Astrocyte (in vitro differentiated cells and primary cell): ENCODE measurements at regions not wholly inside any gene's neighbourhood (a gene's known extent, or its start where the extent isn't known, plus 50 kb on each side); places are given as distances from the start of the nearest gene placed in this dataset.
"Not testable (repeated sequence)": the region's sequence is repeated elsewhere in the genome, so short reads cannot be mapped to it uniquely, and the experiment has no call there.

ENCODE experiments used
- DNase-seq: peaks from one replicate; pipeline ENCODE4 v3.0.0-alpha.2; 2010; ENCODE audit warnings: low read depth
- FAIRE-seq: peaks from 2 replicates; lab custom pipeline; 2011; peaks lifted over from hg19 to GRCh38; lab: Jason Lieb, UNC
- H2AFZ ChIP-seq: 2 replicates; pipeline ENCODE4 v1.6.0; 2012; ENCODE audit warnings: low read depth, low read length, inconsistent platforms
- H3K27ac ChIP-seq: 2 replicates; pipeline ENCODE4 v1.5.1; 2011; ENCODE audit warnings: low read depth, low read length, inconsistent platforms
- H3K27me3 ChIP-seq: 2 replicates; pipeline ENCODE4 v1.6.0; 2011; ENCODE audit warnings: low read length, inconsistent platforms; ENCODE audit not compliant: insufficient read depth
- H3K36me3 ChIP-seq: 2 replicates; pipeline ENCODE4 v1.5.1; 2011; ENCODE audit warnings: low read length, inconsistent platforms; ENCODE audit not compliant: insufficient read depth
- H3K4me1 ChIP-seq: 2 replicates; pipeline ENCODE4 v1.5.1; 2011; ENCODE audit warnings: low read length, inconsistent platforms; ENCODE audit not compliant: insufficient read depth
- H3K4me2 ChIP-seq: 2 replicates; pipeline ENCODE4 v1.6.0; 2012; ENCODE audit warnings: low read length, inconsistent platforms
- H3K4me3 ChIP-seq: 2 replicates; pipeline ENCODE4 v1.5.1; 2011; ENCODE audit warnings: low read depth, mild to moderate bottlenecking, low read length, inconsistent platforms; ENCODE audit not compliant: insufficient read depth
- H3K79me2 ChIP-seq: 2 replicates; pipeline ENCODE4 v1.6.0; 2012; ENCODE audit warnings: mild to moderate bottlenecking, low read length, inconsistent platforms; ENCODE audit not compliant: insufficient read depth
- H3K9ac ChIP-seq: 2 replicates; pipeline ENCODE4 v1.6.0; 2012; ENCODE audit warnings: mild to moderate bottlenecking, low read length, inconsistent platforms
- H3K9me3 ChIP-seq: 2 replicates; pipeline ENCODE4 v1.5.1; 2012; ENCODE audit warnings: low read depth, mild to moderate bottlenecking, low read length, inconsistent platforms; ENCODE audit not compliant: insufficient read depth
- H4K20me1 ChIP-seq: 2 replicates; pipeline ENCODE4 v1.6.0; 2012; ENCODE audit warnings: low read length, inconsistent platforms; ENCODE audit not compliant: insufficient read depth
- H3K27ac Mint-ChIP-seq: one replicate; pipeline ENCODE4 v1.8.0; 2021; ENCODE audit warnings: mild to moderate bottlenecking, mixed read lengths; ENCODE audit not compliant: unreplicated experiment
- H3K27me3 Mint-ChIP-seq: one replicate; pipeline ENCODE4 v1.8.0; 2021; ENCODE audit warnings: low read depth, mixed read lengths; ENCODE audit not compliant: unreplicated experiment
- H3K36me3 Mint-ChIP-seq: one replicate; pipeline ENCODE4 v1.8.0; 2021; ENCODE audit warnings: low read depth, mixed read lengths; ENCODE audit not compliant: unreplicated experiment
- H3K4me1 Mint-ChIP-seq: one replicate; pipeline ENCODE4 v1.8.0; 2021; ENCODE audit warnings: low read depth, mixed read lengths; ENCODE audit not compliant: unreplicated experiment
- H3K4me3 Mint-ChIP-seq: one replicate; pipeline ENCODE4 v1.8.0; 2021; ENCODE audit warnings: mild to moderate bottlenecking, moderate library complexity, mixed read lengths; ENCODE audit not compliant: unreplicated experiment
- H3K9me3 Mint-ChIP-seq: one replicate; pipeline ENCODE4 v1.8.0; 2021; ENCODE audit warnings: mild to moderate bottlenecking, mixed read lengths; ENCODE audit not compliant: unreplicated experiment
- EZH2 ChIP-seq: IDR thresholded peaks from 2 replicates; pipeline ENCODE4 v1.6.1; 2012; ENCODE audit warnings: mild to moderate bottlenecking, low read length, inconsistent platforms; ENCODE audit not compliant: insufficient read depth
- TF ChIP-seq, protein P1 (sequence below): IDR thresholded peaks from 2 replicates; pipeline ENCODE4 v1.5.1; 2011; ENCODE audit warnings: low read depth, mild to moderate bottlenecking, inconsistent platforms, low read length, moderate library complexity; ENCODE audit not compliant: insufficient read depth

DNA sequence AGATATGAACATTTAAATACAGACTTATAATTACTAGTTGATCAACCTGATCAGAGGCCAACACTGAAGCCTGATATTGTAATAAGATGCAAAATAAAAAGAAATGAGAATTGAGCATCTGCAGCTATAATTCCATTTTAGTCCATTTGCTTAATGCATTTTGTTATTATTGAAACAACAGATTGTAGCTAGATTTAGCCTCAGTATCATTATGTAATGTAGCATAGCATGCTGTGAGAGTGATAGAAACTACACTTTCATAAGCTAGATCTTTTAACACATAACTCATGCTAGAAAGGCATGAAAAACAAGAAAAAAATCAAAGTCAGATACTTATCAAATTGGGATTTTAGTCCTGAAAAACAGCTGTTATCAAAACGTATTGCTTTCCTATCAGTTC is 292.7 kb upstream of the ADARB2 start:
- H3K79me2 ChIP-seq, result no peaks in the 10 kb centered on the region
- Mint-ChIP-seq H3K27ac (no peak overlapping the region), H3K27me3 (peaks cover 8% of the 10 kb centered on the region), H3K4me1 (peaks cover 2% of the 10 kb centered on the region), H3K36me3 (no peaks in the 10 kb centered on the region), H3K9me3 (peaks cover 4% of the 10 kb centered on the region), H3K4me3 (no peak overlapping the region)
- TF ChIP-seq EZH2, result no peak
- TF ChIP-seq, protein P1, sequence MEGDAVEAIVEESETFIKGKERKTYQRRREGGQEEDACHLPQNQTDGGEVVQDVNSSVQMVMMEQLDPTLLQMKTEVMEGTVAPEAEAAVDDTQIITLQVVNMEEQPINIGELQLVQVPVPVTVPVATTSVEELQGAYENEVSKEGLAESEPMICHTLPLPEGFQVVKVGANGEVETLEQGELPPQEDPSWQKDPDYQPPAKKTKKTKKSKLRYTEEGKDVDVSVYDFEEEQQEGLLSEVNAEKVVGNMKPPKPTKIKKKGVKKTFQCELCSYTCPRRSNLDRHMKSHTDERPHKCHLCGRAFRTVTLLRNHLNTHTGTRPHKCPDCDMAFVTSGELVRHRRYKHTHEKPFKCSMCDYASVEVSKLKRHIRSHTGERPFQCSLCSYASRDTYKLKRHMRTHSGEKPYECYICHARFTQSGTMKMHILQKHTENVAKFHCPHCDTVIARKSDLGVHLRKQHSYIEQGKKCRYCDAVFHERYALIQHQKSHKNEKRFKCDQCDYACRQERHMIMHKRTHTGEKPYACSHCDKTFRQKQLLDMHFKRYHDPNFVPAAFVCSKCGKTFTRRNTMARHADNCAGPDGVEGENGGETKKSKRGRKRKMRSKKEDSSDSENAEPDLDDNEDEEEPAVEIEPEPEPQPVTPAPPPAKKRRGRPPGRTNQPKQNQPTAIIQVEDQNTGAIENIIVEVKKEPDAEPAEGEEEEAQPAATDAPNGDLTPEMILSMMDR, result no peak
- H3K4me3 ChIP-seq, result no peak overlapping the region
- H3K9me3 ChIP-seq, result no peaks in the 10 kb centered on the region
- H3K9ac ChIP-seq, result no peak overlapping the region
- H3K4me2 ChIP-seq, result no peak overlapping the region
- FAIRE-seq (no peak), DNase-seq (no peak)
- H3K27ac ChIP-seq, result no peak overlapping the region
- H2AFZ ChIP-seq, result no peak overlapping the region
- no peaks in the 10 kb centered on the region for H4K20me1 ChIP-seq
- no peaks in the 10 kb centered on the region for H3K27me3 ChIP-seq
- H3K4me1 ChIP-seq, result no peaks in the 10 kb centered on the region
- no peaks in the 10 kb centered on the region for H3K36me3 ChIP-seq

DNA sequence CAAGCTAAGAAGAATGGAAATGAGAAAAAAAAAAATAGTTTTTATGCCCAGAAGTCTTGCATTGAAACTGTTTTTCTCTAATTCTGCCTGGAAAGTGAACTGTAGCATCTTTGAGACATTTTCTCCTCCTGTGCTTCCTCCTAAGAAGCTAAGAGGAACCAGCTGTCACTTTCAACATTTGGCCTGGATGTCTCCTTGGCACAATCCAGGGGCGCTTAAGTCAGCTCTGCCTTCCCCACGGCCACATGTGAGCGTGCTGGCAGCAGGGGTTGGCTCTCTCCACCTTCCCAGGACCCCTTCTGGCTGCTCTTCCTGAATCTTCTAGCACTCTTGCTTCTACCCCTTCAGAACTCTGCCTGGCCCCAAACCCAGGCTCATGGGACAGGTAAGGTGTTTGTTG is 289.6 kb upstream of the ADARB2 start:
- Mint-ChIP-seq H3K27ac (peak overlapping the region; percentile 5), H3K4me3 (no peak overlapping the region), H3K27me3 (peaks cover 9% of the 10 kb centered on the region), H3K4me1 (peaks cover 2% of the 10 kb centered on the region), H3K9me3 (peaks cover 4% of the 10 kb centered on the region), H3K36me3 (no peaks in the 10 kb centered on the region)
- Histone ChIP-seq H3K4me1 (no peaks in the 10 kb centered on the region), H3K27ac (no peak overlapping the region), H2AFZ (no peak overlapping the region), H3K4me3 (no peak overlapping the region), H3K27me3 (no peaks in the 10 kb centered on the region), H3K9ac (no peak overlapping the region), H3K36me3 (no peaks in the 10 kb centered on the region), H4K20me1 (no peaks in the 10 kb centered on the region), H3K79me2 (no peaks in the 10 kb centered on the region), H3K9me3 (peaks cover 5% of the 10 kb centered on the region), H3K4me2 (no peak overlapping the region)
- TF ChIP-seq EZH2, result no peak
- TF ChIP-seq, protein P1, result no peak
- DNase-seq (no peak), FAIRE-seq (no peak)

DNA sequence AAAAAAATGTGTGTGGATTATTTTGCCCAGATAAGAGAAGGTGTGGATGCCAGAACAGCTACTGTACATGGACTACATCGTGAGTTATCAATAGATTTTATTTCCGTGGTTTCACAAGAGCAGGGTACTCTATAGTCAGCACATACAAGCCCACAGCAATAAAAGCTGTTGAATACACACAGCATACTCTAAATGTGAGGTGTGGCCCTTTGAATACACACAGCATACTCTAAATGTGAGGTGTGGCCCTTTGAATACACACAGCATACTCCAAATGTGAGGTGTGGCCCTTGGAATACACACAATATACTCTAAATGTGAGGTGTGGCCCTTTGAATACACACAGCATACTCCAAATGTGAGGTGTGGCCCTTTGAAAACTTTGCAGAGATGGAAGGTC is 287.4 kb upstream of the ADARB2 start:
- H3K4me3 Mint-ChIP-seq, H3K4me1 ChIP-seq, FAIRE-seq, H3K27me3 ChIP-seq, H3K27ac Mint-ChIP-seq, H3K4me3 ChIP-seq, H2AFZ ChIP-seq, H4K20me1 ChIP-seq, H3K9ac ChIP-seq, H3K4me2 ChIP-seq, H3K36me3 ChIP-seq, H3K36me3 Mint-ChIP-seq, H3K27ac ChIP-seq, H3K4me1 Mint-ChIP-seq, DNase-seq, H3K9me3 Mint-ChIP-seq, H3K79me2 ChIP-seq: not testable (repeated sequence)
- H3K27me3 Mint-ChIP-seq, result peaks cover 15% of the 10 kb centered on the region
- H3K9me3 ChIP-seq, result peaks cover 11% of the 10 kb centered on the region
